Esophagus squamous epithelium (tissue), 5 donors: ENCODE measurements at regions not wholly inside any gene's neighbourhood (a gene's known extent, or its start where the extent isn't known, plus 50 kb on each side); places are given as distances from the start of the nearest gene placed in this dataset.

Source experiments
- DNase-seq: peaks from one replicate; lab custom pipeline; 2025; lab: John Stamatoyannopoulos, UW
- H3K27ac ChIP-seq, 4 donors: fragments of 200-600 bp; sonication (generic); one replicate each; pipeline ENCODE4 v1.5.1; 2016 to 2019; ENCODE audit warnings: mild to moderate bottlenecking in 1 of 4
- H3K27me3 ChIP-seq, 4 donors: fragments of 200-600 bp; sonication (generic); 1 replicate in 3 of 4; 2 replicates in 1 of 4; pipeline versions ENCODE4 v1.5.1 to v1.6.0; 2017 to 2021; ENCODE audit warnings: antibody characterized with exemption in 1 of 4
- H3K36me3 ChIP-seq, 3 donors: fragments of 200-600 bp; sonication (generic); one replicate each; pipeline ENCODE4 v1.5.1; 2016 to 2019
- H3K4me1 ChIP-seq, 3 donors: fragments of 200-600 bp; sonication (generic); one replicate each; pipeline ENCODE4 v1.5.1; 2017 to 2019
- H3K4me3 ChIP-seq, 4 donors: fragments of 200-600 bp; sonication (generic); 1 replicate in 3 of 4; 2 replicates in 1 of 4; pipeline ENCODE4 v1.5.1; 2016 to 2019; ENCODE audit warnings: mild to moderate bottlenecking in 2 of 4, moderate library complexity in 1 of 4
- H3K9me3 ChIP-seq, 3 donors: fragments of 200-600 bp; sonication (generic); one replicate each; pipeline ENCODE4 v1.5.1; 2016 to 2019
- POLR2A ChIP-seq, 4 donors: fragments of 450-650 bp; IDR thresholded peaks; one replicate each; pipeline ENCODE4 v1.6.1; 2017; ENCODE audit warnings: antibody characterized with exemption in 4 of 4, mild to moderate bottlenecking in 4 of 4, moderate library complexity in 3 of 4
- WGBS, 2 donors: methylation state at CpG; one replicate each; pipeline ENCODE4 v1.1.5; 2018; 5-methylcytosine and 5-hydroxymethylcytosine counted together
- intact Hi-C: fragments of 100-400 bp; cut with DNase I; formaldehyde crosslinking; loops from one replicate; pipeline ENCODE4 v1.15.0; 2022
- TF ChIP-seq, protein P1 (sequence below), 6 experiments: fragments of 450-650 bp in 4 of 6; fragments of 200-600 bp in 2 of 6; sonication (generic) in 2 of 6; IDR thresholded peaks; one replicate each; pipeline ENCODE4 v1.5.1; 2016 to 2019; ENCODE audit warnings: antibody characterized with exemption in 6 of 6, mild to moderate bottlenecking in 4 of 6, moderate library complexity in 4 of 6
- donor health status: DM: yes; HTN: yes; CAD: no.

DNA sequence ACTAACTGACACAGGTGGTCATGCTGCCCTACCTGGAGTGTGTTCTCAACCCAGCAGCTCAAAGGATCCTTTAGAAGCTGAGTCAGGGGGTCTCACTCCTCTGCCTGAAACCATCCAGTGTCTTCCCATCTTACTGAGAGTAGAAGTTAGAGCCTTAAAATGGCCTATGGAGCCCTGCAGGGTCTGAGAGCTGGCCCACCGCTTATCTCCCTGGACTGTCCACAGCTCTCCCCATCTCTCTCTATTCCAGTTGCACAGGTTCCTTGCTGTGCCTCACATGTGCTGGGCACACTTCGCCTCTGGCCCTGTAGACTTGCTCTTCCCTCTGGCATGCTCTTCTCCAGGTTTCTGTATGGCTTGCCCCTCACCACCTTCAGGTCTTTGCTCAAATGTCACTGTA is 148.6 kb upstream of the CACNA1E start:
- TF ChIP-seq, protein P1, sequence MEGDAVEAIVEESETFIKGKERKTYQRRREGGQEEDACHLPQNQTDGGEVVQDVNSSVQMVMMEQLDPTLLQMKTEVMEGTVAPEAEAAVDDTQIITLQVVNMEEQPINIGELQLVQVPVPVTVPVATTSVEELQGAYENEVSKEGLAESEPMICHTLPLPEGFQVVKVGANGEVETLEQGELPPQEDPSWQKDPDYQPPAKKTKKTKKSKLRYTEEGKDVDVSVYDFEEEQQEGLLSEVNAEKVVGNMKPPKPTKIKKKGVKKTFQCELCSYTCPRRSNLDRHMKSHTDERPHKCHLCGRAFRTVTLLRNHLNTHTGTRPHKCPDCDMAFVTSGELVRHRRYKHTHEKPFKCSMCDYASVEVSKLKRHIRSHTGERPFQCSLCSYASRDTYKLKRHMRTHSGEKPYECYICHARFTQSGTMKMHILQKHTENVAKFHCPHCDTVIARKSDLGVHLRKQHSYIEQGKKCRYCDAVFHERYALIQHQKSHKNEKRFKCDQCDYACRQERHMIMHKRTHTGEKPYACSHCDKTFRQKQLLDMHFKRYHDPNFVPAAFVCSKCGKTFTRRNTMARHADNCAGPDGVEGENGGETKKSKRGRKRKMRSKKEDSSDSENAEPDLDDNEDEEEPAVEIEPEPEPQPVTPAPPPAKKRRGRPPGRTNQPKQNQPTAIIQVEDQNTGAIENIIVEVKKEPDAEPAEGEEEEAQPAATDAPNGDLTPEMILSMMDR (IDR thresholded peaks at IDR 0.05), result no peak
- no peak for TF ChIP-seq POLR2A (IDR thresholded peaks at IDR 0.05)
- no peak for DNase-seq
- H3K27me3 ChIP-seq, result peaks cover 0 to 2% (median 0%) of the 10 kb centered on the region in 4 donors
- peaks cover 0 to 11% (median 0%) of the 10 kb centered on the region in 3 donors for H3K9me3 ChIP-seq
- intact Hi-C loops, result no loop called here
- no peaks in the 10 kb centered on the region for H3K4me1 ChIP-seq
- 89 to 94% methylated on average over 2 of the region's 2 CpGs for WGBS, 2 donors
- H3K36me3 ChIP-seq, result no peaks in the 10 kb centered on the region
- no peak overlapping the region for H3K27ac ChIP-seq
- no peak overlapping the region for H3K4me3 ChIP-seq

DNA sequence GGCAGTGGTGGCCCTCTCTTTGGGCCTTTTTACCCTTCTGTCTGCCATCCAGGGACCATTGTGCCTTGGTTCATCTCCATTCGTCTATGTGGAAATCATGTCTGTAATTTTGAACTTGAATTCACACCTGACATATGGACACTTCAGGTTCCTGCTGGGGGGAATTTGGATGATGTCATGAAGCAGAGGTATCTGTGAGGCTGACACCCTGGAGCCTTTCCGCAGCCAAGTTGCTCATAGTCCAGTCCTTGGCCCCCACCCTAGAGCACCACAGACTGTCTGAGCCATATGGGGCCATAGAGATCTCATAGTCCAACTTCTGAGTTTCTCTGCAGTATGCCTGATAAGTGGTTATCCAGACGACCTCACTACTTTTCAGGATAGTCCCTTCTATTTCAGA is 147.7 kb upstream of the CACNA1E start:
- Histone ChIP-seq H3K9me3 (peaks cover 0 to 11% (median 0%) of the 10 kb centered on the region in 3 donors), H3K36me3 (no peaks in the 10 kb centered on the region), H3K4me3 (no peak overlapping the region), H3K4me1 (no peaks in the 10 kb centered on the region), H3K27ac (no peak overlapping the region), H3K27me3 (no peaks in the 10 kb centered on the region)
- 57 to 74% methylated on average over 3 of the region's 3 CpGs for WGBS, 2 donors
- no peak for DNase-seq
- TF ChIP-seq, protein P1 (IDR thresholded peaks at IDR 0.05), result no peak
- no peak for TF ChIP-seq POLR2A (IDR thresholded peaks at IDR 0.05)
- intact Hi-C loops, result no loop called here

- DNase-seq, result no peak
- 88 to 92% methylated on average over 4 to 5 of the region's 6 CpGs for WGBS, 2 donors
- no peaks in the 10 kb centered on the region for H3K4me1 ChIP-seq
- peaks cover 0 to 25% (median 5%) of the 10 kb centered on the region in 3 donors for H3K9me3 ChIP-seq
- no peak overlapping the region for H3K4me3 ChIP-seq
- TF ChIP-seq, protein P1 (IDR thresholded peaks at IDR 0.05), result no peak
- TF ChIP-seq POLR2A (IDR thresholded peaks at IDR 0.05), result no peak
- intact Hi-C loops, result no loop called here
- H3K36me3 ChIP-seq, result no peaks in the 10 kb centered on the region
- H3K27ac ChIP-seq, result no peak overlapping the region
- no peaks in the 10 kb centered on the region for H3K27me3 ChIP-seq
These were observed 142.2 kb upstream of the CACNA1E start for GRCh38 chr1:181341026-181341632.

GRCh38 chr1:181344091-181344490 is 139.2 kb upstream of the CACNA1E start:
- Histone ChIP-seq H3K36me3 (no peaks in the 10 kb centered on the region), H3K27ac (no peak overlapping the region), H3K27me3 (no peaks in the 10 kb centered on the region), H3K9me3 (peaks cover 0 to 15% (median 5%) of the 10 kb centered on the region in 3 donors), H3K4me1 (no peaks in the 10 kb centered on the region), H3K4me3 (no peak overlapping the region)
- no peak for DNase-seq
- 30 to 59% methylated on average over 3 of the region's 3 CpGs for WGBS, 2 donors
- intact Hi-C loops, result no loop called here
- TF ChIP-seq, protein P1 (IDR thresholded peaks at IDR 0.05), result no peak
- TF ChIP-seq POLR2A (IDR thresholded peaks at IDR 0.05), result no peak

DNA sequence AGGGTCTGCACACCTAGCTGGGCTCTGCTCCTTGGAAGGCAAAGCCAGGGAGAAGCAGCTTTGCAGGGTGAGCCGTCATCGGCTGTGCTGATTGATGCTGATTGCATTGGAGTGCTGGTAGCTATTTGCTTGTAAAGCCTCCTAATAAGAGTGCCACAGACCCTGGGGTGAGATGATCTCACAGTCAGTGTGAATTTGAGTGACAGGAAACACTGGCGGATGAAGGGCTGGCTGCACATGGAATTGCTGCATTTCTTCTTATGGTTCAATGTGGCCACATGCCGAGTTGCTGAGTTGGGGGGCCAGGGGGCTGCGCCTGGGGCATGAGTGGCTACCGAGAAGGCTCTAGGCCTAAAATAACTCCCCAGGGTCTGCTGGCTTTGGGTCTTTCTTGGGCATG is 138.2 kb upstream of the CACNA1E start:
- DNase-seq, result no peak
- no peaks in the 10 kb centered on the region for H3K36me3 ChIP-seq
- intact Hi-C loops, result no loop called here
- no peak overlapping the region for H3K4me3 ChIP-seq
- WGBS, 2 donors, result 74% methylated on average over 3 of the region's 6 CpGs; no CpG with 5 or more reads in 1 of the 2 donors
- no peak for TF ChIP-seq POLR2A (IDR thresholded peaks at IDR 0.05)
- TF ChIP-seq, protein P1 (IDR thresholded peaks at IDR 0.05), result no peak
- H3K27me3 ChIP-seq, result no peaks in the 10 kb centered on the region
- no peak overlapping the region for H3K27ac ChIP-seq
- no peaks in the 10 kb centered on the region for H3K4me1 ChIP-seq
- peaks cover 0 to 15% (median 5%) of the 10 kb centered on the region in 3 donors for H3K9me3 ChIP-seq
